Gastroesophageal sphincter (tissue), 4 donors: ENCODE measurements at regions not wholly inside any gene's neighbourhood (a gene's known extent, or its start where the extent isn't known, plus 50 kb on each side); places are given as distances from the start of the nearest gene placed in this dataset.

Experiments
- ATAC-seq: fragments of 150-250 bp; one replicate; pipeline ENCODE4 v1.9.1; 2016; ENCODE audit warnings: mild to moderate bottlenecking, moderate library complexity
- H3K27ac ChIP-seq, 4 donors: fragments of 200-600 bp; sonication (generic) in 3 of 4; 1 replicate in 3 of 4; 2 replicates in 1 of 4; pipeline ENCODE4 v1.5.1; 2016 to 2019
- H3K27me3 ChIP-seq: fragments of 200-600 bp; sonication (generic); one replicate; pipeline ENCODE4 v1.5.1; 2019
- H3K36me3 ChIP-seq, 2 donors: fragments of 200-600 bp; sonication (generic); one replicate each; pipeline ENCODE4 v1.5.1; 2019; ENCODE audit warnings: control low read depth in 1 of 2
- H3K4me1 ChIP-seq, 3 donors: fragments of 200-600 bp; sonication (generic); 1 replicate in 2 of 3; 2 replicates in 1 of 3; pipeline ENCODE4 v1.5.1; 2016 to 2019; ENCODE audit warnings: control low read depth in 2 of 3
- H3K4me3 ChIP-seq, 2 donors: fragments of 200-600 bp; sonication (generic); one replicate each; pipeline ENCODE4 v1.5.1; 2019; ENCODE audit warnings: mild to moderate bottlenecking in 1 of 2, moderate library complexity in 1 of 2
- H3K9me3 ChIP-seq, 3 donors: fragments of 200-600 bp; sonication (generic); one replicate each; pipeline ENCODE4 v1.5.1; 2017 to 2019; ENCODE audit warnings: control low read depth in 2 of 3
- EP300 ChIP-seq: sonication (generic); formaldehyde crosslinking; IDR thresholded peaks from one replicate; pipeline ENCODE4 v1.6.1; 2017; ENCODE audit warnings: antibody characterized with exemption, mild to moderate bottlenecking
- POLR2A ChIP-seq, 2 donors: fragments of 450-650 bp; IDR thresholded peaks; one replicate each; pipeline ENCODE4 v1.6.1; 2017; ENCODE audit warnings: antibody characterized with exemption in 2 of 2, mild to moderate bottlenecking in 2 of 2, moderate library complexity in 1 of 2
- POLR2AphosphoS5 ChIP-seq: sonication (generic); formaldehyde crosslinking; IDR thresholded peaks from one replicate; pipeline ENCODE4 v1.6.1; 2017; ENCODE audit warnings: antibody characterized with exemption
- WGBS, 2 donors: methylation state at CpG; one replicate each; pipeline ENCODE4 v1.1.5; 2018; ENCODE audit warnings: low coverage in 1 of 2; 5-methylcytosine and 5-hydroxymethylcytosine counted together
- TF ChIP-seq, protein P1 (sequence below), 4 experiments: fragments of 200-600 bp in 2 of 4; fragments of 450-650 bp in 2 of 4; sonication (generic) in 1 of 4; IDR thresholded peaks; one replicate each; pipeline ENCODE4 v1.5.1; 2017 to 2019; ENCODE audit warnings: antibody characterized with exemption in 4 of 4, mild to moderate bottlenecking in 2 of 4, moderate library complexity in 2 of 4

DNA sequence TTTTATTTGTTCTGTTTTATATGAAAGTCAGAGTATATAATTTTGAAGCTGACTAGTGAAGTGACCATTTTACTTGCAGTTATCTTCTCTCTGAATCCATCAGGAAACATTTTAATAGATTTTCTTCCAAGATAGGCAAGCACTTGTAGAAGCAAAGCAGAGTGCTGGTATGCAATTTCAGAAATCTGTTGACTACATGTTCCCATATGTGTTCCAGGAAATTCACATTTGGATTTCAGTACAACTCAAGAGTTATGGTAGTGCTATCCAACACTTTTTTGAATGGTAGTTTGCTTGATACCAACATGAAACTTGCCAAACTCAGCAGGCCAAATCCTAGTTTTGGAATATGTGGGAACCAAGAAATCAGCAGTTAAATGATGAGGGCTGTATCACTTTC lies 94.0 kb downstream of the CENPW start:
- Histone ChIP-seq H3K4me1 (no peaks in the 10 kb centered on the region), H3K4me3 (no peak overlapping the region), H3K27ac (no peak overlapping the region), H3K36me3 (no peaks in the 10 kb centered on the region), H3K9me3 (no peaks in the 10 kb centered on the region), H3K27me3 (no peaks in the 10 kb centered on the region)
- no peak for ATAC-seq
- TF ChIP-seq EP300, result no peak

DNA sequence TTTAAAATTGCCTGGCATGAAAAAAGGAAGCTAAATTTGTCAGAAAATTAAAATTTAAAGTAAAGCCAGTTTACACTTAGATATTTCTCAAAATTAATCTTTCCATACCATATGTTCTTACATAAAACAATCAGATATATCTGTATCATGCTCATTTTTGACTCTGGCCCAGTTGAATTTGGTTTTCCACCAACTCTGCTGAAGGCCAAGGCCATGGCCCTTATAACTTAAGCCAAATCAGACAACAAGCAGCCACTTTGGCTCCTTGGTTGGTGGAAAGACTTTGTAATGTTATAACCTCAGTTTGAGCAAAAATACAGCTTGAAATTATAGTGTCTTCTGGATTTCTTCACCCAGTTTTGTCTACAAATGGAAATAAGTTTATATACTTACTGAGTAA lies 97.3 kb downstream of the CENPW start:
- Histone ChIP-seq H3K36me3 (no peaks in the 10 kb centered on the region), H3K27ac (no peak overlapping the region), H3K9me3 (no peaks in the 10 kb centered on the region), H3K4me1 (no peaks in the 10 kb centered on the region), H3K4me3 (no peak overlapping the region), H3K27me3 (no peaks in the 10 kb centered on the region)
- TF ChIP-seq POLR2AphosphoS5 (no peak), POLR2A (IDR thresholded peaks at IDR 0.05) (no peak), EP300 (no peak)
- TF ChIP-seq, protein P1, sequence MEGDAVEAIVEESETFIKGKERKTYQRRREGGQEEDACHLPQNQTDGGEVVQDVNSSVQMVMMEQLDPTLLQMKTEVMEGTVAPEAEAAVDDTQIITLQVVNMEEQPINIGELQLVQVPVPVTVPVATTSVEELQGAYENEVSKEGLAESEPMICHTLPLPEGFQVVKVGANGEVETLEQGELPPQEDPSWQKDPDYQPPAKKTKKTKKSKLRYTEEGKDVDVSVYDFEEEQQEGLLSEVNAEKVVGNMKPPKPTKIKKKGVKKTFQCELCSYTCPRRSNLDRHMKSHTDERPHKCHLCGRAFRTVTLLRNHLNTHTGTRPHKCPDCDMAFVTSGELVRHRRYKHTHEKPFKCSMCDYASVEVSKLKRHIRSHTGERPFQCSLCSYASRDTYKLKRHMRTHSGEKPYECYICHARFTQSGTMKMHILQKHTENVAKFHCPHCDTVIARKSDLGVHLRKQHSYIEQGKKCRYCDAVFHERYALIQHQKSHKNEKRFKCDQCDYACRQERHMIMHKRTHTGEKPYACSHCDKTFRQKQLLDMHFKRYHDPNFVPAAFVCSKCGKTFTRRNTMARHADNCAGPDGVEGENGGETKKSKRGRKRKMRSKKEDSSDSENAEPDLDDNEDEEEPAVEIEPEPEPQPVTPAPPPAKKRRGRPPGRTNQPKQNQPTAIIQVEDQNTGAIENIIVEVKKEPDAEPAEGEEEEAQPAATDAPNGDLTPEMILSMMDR (IDR thresholded peaks at IDR 0.05), result no peak
- ATAC-seq, result no peak

DNA sequence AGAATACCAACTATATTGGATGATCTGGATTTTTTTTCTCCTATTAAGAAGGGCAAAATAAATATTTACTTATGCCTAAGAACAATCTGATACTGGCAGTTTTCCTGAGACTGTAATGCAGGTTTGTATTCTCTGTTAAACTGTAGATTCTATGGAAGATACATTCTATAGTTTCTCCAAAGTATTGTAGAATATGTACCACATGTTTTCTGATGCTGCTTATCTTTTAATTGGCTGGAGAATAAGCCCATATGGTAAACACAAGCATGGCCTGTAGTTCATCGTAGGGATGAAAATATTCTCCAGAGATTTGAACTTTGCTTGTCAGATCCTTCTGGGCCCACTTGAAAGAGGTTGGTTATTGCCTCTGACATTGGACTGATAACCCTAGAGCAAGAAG lies 99.1 kb downstream of the CENPW start:
- Histone ChIP-seq H3K27ac (no peak overlapping the region), H3K36me3 (no peaks in the 10 kb centered on the region), H3K4me1 (no peaks in the 10 kb centered on the region), H3K27me3 (no peaks in the 10 kb centered on the region), H3K9me3 (no peaks in the 10 kb centered on the region), H3K4me3 (no peak overlapping the region)
- 0 to 76% methylated on average over 1 of the region's 1 CpG for WGBS, 2 donors
- no peak for ATAC-seq
- TF ChIP-seq, protein P1 (IDR thresholded peaks at IDR 0.05), result no peak
- no peak for TF ChIP-seq EP300
- no peak for TF ChIP-seq POLR2A (IDR thresholded peaks at IDR 0.05)
- TF ChIP-seq POLR2AphosphoS5, result no peak

DNA sequence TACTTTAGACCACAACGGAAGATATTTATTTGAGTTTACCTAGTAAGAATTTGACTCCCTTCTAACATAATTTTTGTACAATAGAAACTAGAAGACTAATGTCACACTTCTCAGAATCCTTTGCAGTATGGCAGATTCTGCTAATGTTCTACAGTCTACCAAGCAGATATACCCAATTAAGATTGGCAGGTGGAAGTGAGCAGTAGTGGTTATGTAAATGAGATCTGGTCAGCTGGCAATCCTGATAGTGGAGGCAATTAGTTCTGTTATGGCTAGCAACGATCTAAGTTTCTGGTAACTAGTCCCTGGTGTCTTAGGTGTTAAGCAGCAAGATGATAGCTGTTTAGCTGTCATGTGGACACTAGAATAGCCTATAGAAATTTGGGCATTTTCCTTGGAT lies 101.0 kb downstream of the CENPW start:
- ATAC-seq, result no peak
- Histone ChIP-seq H3K9me3 (no peaks in the 10 kb centered on the region), H3K27ac (no peak overlapping the region), H3K27me3 (no peaks in the 10 kb centered on the region), H3K4me3 (no peak overlapping the region), H3K36me3 (no peaks in the 10 kb centered on the region), H3K4me1 (no peaks in the 10 kb centered on the region)
- TF ChIP-seq POLR2A (IDR thresholded peaks at IDR 0.05) (no peak), POLR2AphosphoS5 (no peak), EP300 (no peak)
- TF ChIP-seq, protein P1 (IDR thresholded peaks at IDR 0.05), result no peak
- WGBS, 2 donors, result 87 to 95% methylated on average over 2 of the region's 2 CpGs

DNA sequence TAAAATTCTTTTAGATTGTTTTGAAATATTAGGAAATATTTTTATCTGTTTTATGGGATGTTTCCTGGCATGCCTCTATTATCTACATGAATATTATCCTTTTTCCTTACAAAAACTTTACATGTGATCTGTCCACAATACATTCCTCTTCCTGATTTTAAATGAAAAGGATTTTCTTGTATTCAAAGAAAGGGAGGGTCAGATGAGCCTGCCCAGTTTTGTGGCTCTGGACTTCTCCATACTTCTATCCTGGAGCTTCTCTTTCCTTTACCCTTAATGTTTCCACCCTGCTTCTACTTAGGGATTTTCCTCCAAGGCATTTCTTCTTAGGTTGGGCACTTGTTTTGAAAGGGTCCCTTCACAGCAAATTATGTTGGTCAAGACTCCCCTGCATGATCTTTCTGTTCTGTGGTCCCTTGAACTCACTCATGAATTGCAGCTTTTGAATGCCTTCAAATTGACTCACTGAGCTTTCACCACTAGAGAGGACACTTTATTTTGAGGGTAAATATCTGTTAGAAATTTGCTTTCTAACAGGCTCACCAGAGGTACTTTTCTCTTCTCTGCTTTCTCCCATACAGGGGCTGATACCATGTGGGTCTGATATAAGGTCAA lies 104.9 kb downstream of the CENPW start:
- no peaks in the 10 kb centered on the region for H3K4me1 ChIP-seq
- H3K4me3 ChIP-seq, result no peak overlapping the region
- ATAC-seq, result no peak
- H3K9me3 ChIP-seq, result no peaks in the 10 kb centered on the region
- H3K36me3 ChIP-seq, result no peaks in the 10 kb centered on the region
- H3K27me3 ChIP-seq, result no peaks in the 10 kb centered on the region
- no peak overlapping the region for H3K27ac ChIP-seq
- TF ChIP-seq, protein P1 (IDR thresholded peaks at IDR 0.05), result no peak
- TF ChIP-seq EP300 (no peak), POLR2AphosphoS5 (no peak), POLR2A (IDR thresholded peaks at IDR 0.05) (no peak)

DNA sequence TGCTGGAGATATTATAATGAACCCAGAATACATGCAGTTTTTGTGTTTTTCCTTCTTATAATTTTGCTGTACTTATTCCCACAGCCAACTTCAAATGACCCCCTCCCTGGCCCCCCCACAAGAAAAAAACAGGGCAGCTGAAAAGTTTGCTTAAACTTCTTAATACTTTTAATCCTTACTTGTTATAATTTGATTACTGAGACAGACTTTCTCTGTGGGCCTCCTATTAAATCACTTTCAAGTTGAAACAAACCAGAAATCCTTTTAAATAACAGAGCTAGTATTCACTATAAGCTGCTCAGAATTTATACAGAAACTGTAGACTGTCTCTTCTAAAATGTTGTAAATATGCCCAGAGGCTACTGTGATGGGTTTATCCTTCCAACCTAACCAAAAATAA lies 106.3 kb downstream of the CENPW start:
- no peak for TF ChIP-seq POLR2AphosphoS5
- TF ChIP-seq, protein P1 (IDR thresholded peaks at IDR 0.05), result no peak
- TF ChIP-seq EP300, result no peak
- no peak for TF ChIP-seq POLR2A (IDR thresholded peaks at IDR 0.05)
- Histone ChIP-seq H3K4me3 (no peak overlapping the region), H3K36me3 (no peaks in the 10 kb centered on the region), H3K4me1 (no peaks in the 10 kb centered on the region), H3K27ac (peak overlapping the region in 2 of 4 donors; percentile 18 to 53), H3K27me3 (no peaks in the 10 kb centered on the region), H3K9me3 (no peaks in the 10 kb centered on the region)
- no peak for ATAC-seq
